HepG2 (cell line): ENCODE measurements at regions not wholly inside any gene's neighbourhood (a gene's known extent, or its start where the extent isn't known, plus 50 kb on each side); places are given as distances from the start of the nearest gene placed in this dataset.
"Not testable (repeated sequence)": the region's sequence is repeated elsewhere in the genome, so short reads cannot be mapped to it uniquely, and the experiment has no call there.

ENCODE experiments used
- ATAC-seq: fragments of 200-7000 bp; cut with Tn5 transposase; 3 replicates; pipeline ENCODE4 v1.9.1; 2020; ENCODE audit warnings: mild to moderate bottlenecking, moderate library complexity
- BruUV-seq: library from RNA; stranded (reverse); fragments of 400-500 nt; replicated peaks from 2 replicates; lab custom pipeline; 2021; lab: Mats Ljungman, UMichigan
- CTCF ChIA-PET: fragments of 300-600 bp; formaldehyde crosslinking; extraction: SDS; loops from one replicate; lab custom pipeline; 2021; ENCODE audit warnings: low total read pairs, inconsistent platforms, low intra/inter-chr PET ratio; lab: Yijun Ruan, JAX
- POLR2A ChIA-PET: fragments of 350-600 bp; sonication (Branson Sonifier 250); formaldehyde crosslinking; loops from one replicate; lab custom pipeline; 2020; ENCODE audit warnings: antibody characterized with exemption, inconsistent platforms; lab: Yijun Ruan, JAX
- DNase-seq: peaks from one replicate; pipeline ENCODE4 v3.0.0-alpha.2; 2015; ENCODE audit warnings: low spot score
- FAIRE-seq: peaks from 3 replicates; lab custom pipeline; 2011; peaks lifted over from hg19 to GRCh38; lab: Jason Lieb, UNC
- H2AFZ ChIP-seq: one replicate; pipeline ENCODE4 v1.6.1; 2011; ENCODE audit warnings: low read length, inconsistent platforms
- H3K27ac ChIP-seq: fragments of 300-600 bp; 3 replicates; pipeline ENCODE4 v1.8.0; 2011; ENCODE audit warnings: mixed run types, mild to moderate bottlenecking, mixed read lengths, low read length, inconsistent platforms; ENCODE audit not compliant: insufficient read depth; ENCODE audit errors: extremely low read length
- H3K27me3 ChIP-seq, 2 experiments: fragments of 200-600 bp in 1 of 2; 2 replicates in 1 of 2; 3 replicates in 1 of 2; pipeline versions ENCODE4 v1.6.0 to v1.8.0; 2011; ENCODE audit warnings: low read length in 2 of 2, mild to moderate bottlenecking in 2 of 2, moderate library complexity in 2 of 2, inconsistent platforms in 1 of 2; ENCODE audit not compliant: insufficient read depth in 2 of 2, control insufficient read depth in 1 of 2
- H3K36me3 ChIP-seq, 2 experiments: fragments of 200-600 bp in 1 of 2; replicated peaks in 1 of 2; 2 replicates in 1 of 2; 3 replicates in 1 of 2; pipeline versions ENCODE4 v1.5.1 to v1.8.0; 2011; ENCODE audit warnings: low read length in 2 of 2, inconsistent platforms in 1 of 2; ENCODE audit not compliant: insufficient read depth in 2 of 2, control insufficient read depth in 1 of 2
- H3K4me1 ChIP-seq: 2 replicates; pipeline ENCODE4 v1.5.1; 2012; ENCODE audit warnings: low read length, inconsistent platforms; ENCODE audit not compliant: insufficient read depth
- H3K4me2 ChIP-seq: 2 replicates; pipeline ENCODE4 v1.6.0; 2011; ENCODE audit warnings: low read depth, low read length, inconsistent platforms
- H3K4me3 ChIP-seq, 3 experiments: fragments of 200-600 bp in 1 of 3; sonication (generic), shearing (Covaris generic) in 1 of 3; replicated peaks in 1 of 3; 2 replicates each; pipeline ENCODE4 v1.5.1; 2011 to 2016; ENCODE audit warnings: low read length in 3 of 3, inconsistent platforms in 2 of 3, low read depth in 2 of 3, mild to moderate bottlenecking in 2 of 3, control low read depth in 1 of 3, mixed read lengths in 1 of 3; ENCODE audit not compliant: insufficient read depth in 1 of 3
- H3K79me2 ChIP-seq: one replicate; pipeline ENCODE4 v1.6.1; 2011; ENCODE audit warnings: low read length, inconsistent platforms; ENCODE audit not compliant: insufficient read depth
- H3K9ac ChIP-seq: 2 replicates; pipeline ENCODE4 v1.6.0; 2011; ENCODE audit warnings: mild to moderate bottlenecking, low read depth, low read length, inconsistent platforms; ENCODE audit not compliant: insufficient read depth
- H3K9me3 ChIP-seq: 2 replicates; pipeline ENCODE4 v1.5.1; 2012; ENCODE audit warnings: mild to moderate bottlenecking, low read length
- H4K20me1 ChIP-seq: 2 replicates; pipeline ENCODE4 v1.6.0; 2011; ENCODE audit warnings: inconsistent platforms, mild to moderate bottlenecking, low read length, moderate library complexity; ENCODE audit not compliant: insufficient read depth
- ATM ChIP-seq: fragments of 450-650 bp; IDR thresholded peaks from 2 replicates; pipeline ENCODE4 v1.7.1; 2017; ENCODE audit warnings: mild to moderate bottlenecking, borderline replicate concordance
- MAZ ChIP-seq, 2 experiments: sonication (generic) in 1 of 2; formaldehyde crosslinking in 1 of 2; IDR thresholded peaks; 2 replicates each; pipeline versions ENCODE4 v1.5.0 to v1.6.1; 2012 to 2020; ENCODE audit warnings: low read depth in 2 of 2, mild to moderate bottlenecking in 2 of 2, borderline replicate concordance in 1 of 2, improper control_type of control experiment in 1 of 2, low read length in 1 of 2, missing genetic modification reagents in 1 of 2, moderate library complexity in 1 of 2
- REXO4 ChIP-seq: sonication (generic); formaldehyde crosslinking; IDR thresholded peaks from 2 replicates; pipeline ENCODE4 v1.8.0; 2022; ENCODE audit warnings: missing genetic modification reagents, mild to moderate bottlenecking, borderline replicate concordance
- SRSF4 ChIP-seq: fragments of 200-400 bp; formaldehyde crosslinking; IDR thresholded peaks from one replicate; pipeline ENCODE4 v1.6.1; 2018; ENCODE audit warnings: mild to moderate bottlenecking, low read depth, low read length, moderate library complexity; ENCODE audit not compliant: poor library complexity, severe bottlenecking
- ZMYM2 ChIP-seq: sonication (generic); formaldehyde crosslinking; IDR thresholded peaks from 2 replicates; pipeline ENCODE4 v1.8.0; 2022; ENCODE audit warnings: mild to moderate bottlenecking, missing genetic modification reagents
- ZNF205 ChIP-seq: IDR thresholded peaks from 2 replicates; pipeline ENCODE4 v1.6.1; 2018; ENCODE audit warnings: missing biosample characterization, missing genetic modification reagents
- ZNF335 ChIP-seq: sonication (generic); formaldehyde crosslinking; IDR thresholded peaks from 2 replicates; pipeline ENCODE4 v1.4.0; 2020; ENCODE audit warnings: missing genetic modification reagents
- ZNF720 ChIP-seq: sonication (generic); formaldehyde crosslinking; IDR thresholded peaks from 2 replicates; pipeline ENCODE4 v1.4.0; 2020; ENCODE audit warnings: missing genetic modification reagents
- ZNF775 ChIP-seq: sonication (generic); formaldehyde crosslinking; IDR thresholded peaks from 2 replicates; pipeline ENCODE4 v1.4.0; 2020; ENCODE audit warnings: missing genetic modification reagents, mild to moderate bottlenecking, moderate library complexity, borderline replicate concordance
- WGBS: methylation state at CpG from one replicate; pipeline ENCODE4 v1.1.6; 2017; ENCODE audit warnings: low lambda C conversion rate; 5-methylcytosine and 5-hydroxymethylcytosine counted together
- in situ Hi-C: cut with HindIII; loops from 2 replicates; pipeline ENCODE4 v1.10.0; 2017; ENCODE audit warnings: low pct_unique_long_range_greater_than_20kb; ENCODE audit not compliant: extremely low pct_ligation_motif_present
- intact Hi-C: fragments of 100-400 bp; cut with micrococcal nuclease; formaldehyde crosslinking; loops from one replicate; pipeline ENCODE4 v1.10.0; 2022; ENCODE audit not compliant: unreplicated experiment
- TF ChIP-seq, protein P1 (sequence below): sonication (generic); formaldehyde crosslinking; IDR thresholded peaks from 2 replicates; pipeline ENCODE4 v1.4.0; 2020; ENCODE audit warnings: mild to moderate bottlenecking, missing genetic modification reagents

DNA sequence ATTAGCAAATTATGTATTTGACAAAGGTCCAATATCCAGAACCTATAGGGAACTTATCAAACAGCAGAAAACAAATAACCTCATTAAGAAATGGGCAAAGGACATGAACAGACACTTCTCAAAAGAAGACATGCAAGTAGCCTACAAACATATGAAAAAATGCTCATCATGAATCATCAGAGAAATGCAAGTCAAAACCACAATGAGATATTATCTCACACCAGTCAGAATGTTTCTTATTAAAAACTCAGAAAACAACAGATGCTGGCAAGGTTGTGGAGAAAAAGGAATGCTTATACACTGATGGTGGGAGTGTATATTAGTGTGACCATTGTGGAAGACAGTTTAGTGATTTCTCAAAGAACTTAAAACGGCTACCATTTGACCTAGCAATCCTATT is 116.1 kb upstream of the CRBN start:
- TF ChIP-seq ZNF775 (CRISPR knock-in tag) (no peak), ZMYM2 (no peak), SRSF4 (no peak), REXO4 (CRISPR knock-in tag) (no peak), ZNF205 (CRISPR knock-in tag) (no peak), ATM (no peak), MAZ (IDR thresholded peaks at IDR 0.05; ENCODE audit: borderline replicate concordance, low read depth, low read length) (no peak), MAZ (CRISPR knock-in tag; IDR thresholded peaks at IDR 0.05; ENCODE audit: low read depth) (no peak), ZNF720 (no peak), ZNF335 (CRISPR knock-in tag) (no peak)
- TF ChIP-seq, protein P1, sequence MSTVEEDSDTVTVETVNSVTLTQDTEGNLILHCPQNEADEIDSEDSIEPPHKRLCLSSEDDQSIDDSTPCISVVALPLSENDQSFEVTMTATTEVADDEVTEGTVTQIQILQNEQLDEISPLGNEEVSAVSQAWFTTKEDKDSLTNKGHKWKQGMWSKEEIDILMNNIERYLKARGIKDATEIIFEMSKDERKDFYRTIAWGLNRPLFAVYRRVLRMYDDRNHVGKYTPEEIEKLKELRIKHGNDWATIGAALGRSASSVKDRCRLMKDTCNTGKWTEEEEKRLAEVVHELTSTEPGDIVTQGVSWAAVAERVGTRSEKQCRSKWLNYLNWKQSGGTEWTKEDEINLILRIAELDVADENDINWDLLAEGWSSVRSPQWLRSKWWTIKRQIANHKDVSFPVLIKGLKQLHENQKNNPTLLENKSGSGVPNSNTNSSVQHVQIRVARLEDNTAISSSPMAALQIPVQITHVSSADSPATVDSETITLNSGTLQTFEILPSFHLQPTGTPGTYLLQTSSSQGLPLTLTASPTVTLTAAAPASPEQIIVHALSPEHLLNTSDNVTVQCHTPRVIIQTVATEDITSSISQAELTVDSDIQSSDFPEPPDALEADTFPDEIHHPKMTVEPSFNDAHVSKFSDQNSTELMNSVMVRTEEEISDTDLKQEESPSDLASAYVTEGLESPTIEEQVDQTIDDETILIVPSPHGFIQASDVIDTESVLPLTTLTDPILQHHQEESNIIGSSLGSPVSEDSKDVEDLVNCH, result no peak
- no peak for DNase-seq
- in situ Hi-C loops, result no loop called here
- no peak overlapping the region for H3K9ac ChIP-seq
- no peak overlapping the region for H2AFZ ChIP-seq
- intact Hi-C loops, result no loop called here
- H3K4me1 ChIP-seq, result no peaks in the 10 kb centered on the region
- POLR2A ChIA-PET, result no interaction called here
- no TSS peak for BruUV-seq
- no peak overlapping the region for H3K4me2 ChIP-seq
- no peak for FAIRE-seq
- H3K36me3 ChIP-seq, result no peaks in the 10 kb centered on the region
- CTCF ChIA-PET, result no interaction called here
- no peaks in the 10 kb centered on the region for H3K9me3 ChIP-seq
- no peaks in the 10 kb centered on the region for H3K27me3 ChIP-seq
- no peak overlapping the region for H3K27ac ChIP-seq
- H4K20me1 ChIP-seq, result no peaks in the 10 kb centered on the region
- 0% methylated on average over 1 of the region's 1 CpG for WGBS
- no peaks in the 10 kb centered on the region for H3K79me2 ChIP-seq
- no peak overlapping the region for H3K4me3 ChIP-seq
- ATAC-seq, result no peak

DNA sequence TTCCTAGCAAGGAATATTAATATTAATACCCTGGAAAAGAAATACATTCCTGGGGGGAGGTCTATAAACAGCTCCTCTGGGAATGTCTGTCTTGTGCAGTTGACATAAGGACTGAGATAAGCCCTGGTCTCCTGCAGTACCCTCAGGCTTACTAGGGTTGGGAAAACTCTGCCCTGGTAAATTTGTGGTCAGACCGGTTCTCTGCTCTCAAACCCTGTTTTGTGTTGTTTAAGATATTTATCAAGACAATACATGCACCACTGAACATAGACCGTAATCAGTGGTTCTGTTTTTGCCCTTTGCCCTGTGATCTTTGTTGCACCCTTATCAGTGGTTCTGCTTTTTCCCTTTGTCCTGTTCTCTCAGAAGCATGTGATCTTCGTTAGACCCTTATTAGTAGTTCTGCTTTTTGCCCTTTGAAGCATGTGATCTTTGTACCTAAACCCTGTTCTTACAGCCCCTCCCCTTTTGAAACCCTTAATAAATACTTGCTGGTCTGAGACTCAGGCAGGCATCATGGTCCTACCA is 112.3 kb upstream of the CRBN start:
- ATAC-seq, H3K4me2 ChIP-seq, H3K4me1 ChIP-seq, POLR2A ChIA-PET, DNase-seq, intact Hi-C loops, in situ Hi-C loops, H3K79me2 ChIP-seq, H3K27me3 ChIP-seq, H3K27ac ChIP-seq, H3K9me3 ChIP-seq, H2AFZ ChIP-seq, FAIRE-seq, H3K36me3 ChIP-seq, H3K9ac ChIP-seq, H3K4me3 ChIP-seq, CTCF ChIA-PET, H4K20me1 ChIP-seq, BruUV-seq: not testable (repeated sequence)
- 0% methylated on average over 2 of the region's 3 CpGs for WGBS
